ENCODE measurements at regions not wholly inside any gene's neighbourhood (a gene's known extent, or its start where the extent isn't known, plus 50 kb on each side); places are given as distances from the start of the nearest gene placed in this dataset.
"Not testable (repeated sequence)": the region's sequence is repeated elsewhere in the genome, so short reads cannot be mapped to it uniquely, and the experiment has no call there.

GRCh38 chr5:84961193-84961592, 576.5 kb upstream of the EDIL3 start:
- DNase-seq (ENCODE audit: low read depth in 2 of 2): no peak

DNA sequence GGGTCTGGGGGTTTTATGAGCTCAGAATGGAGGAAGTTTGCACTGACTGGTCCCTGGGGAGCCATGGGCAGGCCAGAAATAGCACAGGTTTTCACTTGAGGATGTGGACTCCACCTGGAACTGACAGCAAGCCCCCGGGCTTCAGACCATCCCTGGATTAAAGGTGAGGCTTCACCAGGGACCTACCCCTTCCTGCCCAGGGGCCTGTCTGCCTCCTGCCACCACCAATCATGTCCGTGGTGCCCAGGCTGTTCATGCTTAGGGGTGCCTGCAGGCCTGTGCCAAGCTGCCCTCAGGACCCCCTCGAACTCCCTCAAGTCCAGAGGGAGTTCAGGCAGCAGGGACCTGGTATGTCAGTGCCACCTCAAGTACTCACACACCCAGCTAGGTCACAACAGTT, 577.2 kb upstream of the EDIL3 start:
- no peak for DNase-seq (ENCODE audit: low read depth in 2 of 2)

- no peak for DNase-seq (ENCODE audit: low read depth in 2 of 2)
Observed at GRCh38 chr5:84983093-84983492, 598.4 kb upstream of the EDIL3 start.

DNA sequence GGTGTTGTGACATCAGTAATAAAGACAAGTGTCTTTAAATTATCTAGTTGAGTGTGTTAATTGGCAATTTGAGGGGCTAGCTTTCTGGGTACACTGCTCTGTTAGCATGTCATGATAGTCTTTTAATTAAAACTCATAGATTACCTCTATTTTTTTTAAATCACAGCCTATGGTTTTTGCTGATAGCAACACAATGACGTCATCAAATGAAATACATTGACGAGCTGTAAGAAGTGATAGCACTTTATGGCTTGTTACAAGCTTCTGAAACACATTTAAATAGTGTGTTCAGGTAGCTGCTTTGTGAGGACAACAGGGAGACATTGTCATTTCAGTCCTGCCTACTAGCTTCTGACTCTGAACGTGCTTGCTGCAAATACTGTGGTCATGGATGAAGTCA, 600.5 kb upstream of the EDIL3 start:
- no peak for DNase-seq (ENCODE audit: low read depth in 2 of 2)

DNA sequence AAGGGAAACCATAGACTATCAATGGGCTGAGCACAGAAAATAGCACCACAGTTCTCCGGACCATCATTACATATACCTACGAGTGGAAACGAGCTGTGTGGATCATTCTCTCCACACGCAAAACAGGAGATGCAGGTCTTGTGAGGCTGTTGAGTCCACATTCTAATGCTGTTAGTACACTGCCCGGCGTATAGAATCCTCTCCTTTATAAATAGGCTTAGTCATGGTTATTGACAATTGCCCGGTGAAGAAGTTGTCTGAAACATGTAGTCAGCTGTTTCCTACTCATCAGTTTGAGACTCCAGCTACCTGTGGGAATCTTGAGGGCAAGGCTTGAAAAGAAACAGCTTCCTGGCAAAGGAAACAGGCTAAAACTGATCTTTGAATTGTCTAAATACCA, 602.0 kb upstream of the EDIL3 start:
- no peak for DNase-seq (ENCODE audit: low read depth in 2 of 2)

- DNase-seq (ENCODE audit: low read depth in 2 of 2): no peak
Observed at GRCh38 chr5:85000671-85001070, 616.0 kb upstream of the EDIL3 start.

- DNase-seq (ENCODE audit: low read depth in 2 of 2): not testable (repeated sequence)
Observed at GRCh38 chr5:85002026-85002425, 617.3 kb upstream of the EDIL3 start.

- DNase-seq (ENCODE audit: low read depth in 2 of 2): no peak
Observed at GRCh38 chr5:85010014-85010562, 625.4 kb upstream of the EDIL3 start.

DNA sequence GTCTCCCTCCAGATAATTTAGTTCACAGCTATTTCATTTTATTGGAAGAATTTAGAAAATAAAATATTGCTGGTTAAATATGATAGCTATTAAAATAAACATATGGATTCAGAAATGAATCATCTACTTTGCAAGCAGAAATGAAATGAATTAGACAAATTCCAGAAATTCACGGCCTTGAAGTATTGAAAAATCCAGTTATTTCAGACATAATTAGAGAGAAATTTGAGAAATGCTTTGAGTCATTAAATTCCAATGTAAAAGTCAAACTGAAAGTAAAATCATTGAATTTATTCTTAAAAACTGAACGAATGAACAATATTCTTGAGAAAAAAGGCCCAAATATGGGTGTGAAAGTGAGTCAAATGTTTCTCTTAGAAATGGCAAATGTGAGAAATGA, 632.6 kb upstream of the EDIL3 start:
- DNase-seq (ENCODE audit: low read depth in 2 of 2): no peak

DNA sequence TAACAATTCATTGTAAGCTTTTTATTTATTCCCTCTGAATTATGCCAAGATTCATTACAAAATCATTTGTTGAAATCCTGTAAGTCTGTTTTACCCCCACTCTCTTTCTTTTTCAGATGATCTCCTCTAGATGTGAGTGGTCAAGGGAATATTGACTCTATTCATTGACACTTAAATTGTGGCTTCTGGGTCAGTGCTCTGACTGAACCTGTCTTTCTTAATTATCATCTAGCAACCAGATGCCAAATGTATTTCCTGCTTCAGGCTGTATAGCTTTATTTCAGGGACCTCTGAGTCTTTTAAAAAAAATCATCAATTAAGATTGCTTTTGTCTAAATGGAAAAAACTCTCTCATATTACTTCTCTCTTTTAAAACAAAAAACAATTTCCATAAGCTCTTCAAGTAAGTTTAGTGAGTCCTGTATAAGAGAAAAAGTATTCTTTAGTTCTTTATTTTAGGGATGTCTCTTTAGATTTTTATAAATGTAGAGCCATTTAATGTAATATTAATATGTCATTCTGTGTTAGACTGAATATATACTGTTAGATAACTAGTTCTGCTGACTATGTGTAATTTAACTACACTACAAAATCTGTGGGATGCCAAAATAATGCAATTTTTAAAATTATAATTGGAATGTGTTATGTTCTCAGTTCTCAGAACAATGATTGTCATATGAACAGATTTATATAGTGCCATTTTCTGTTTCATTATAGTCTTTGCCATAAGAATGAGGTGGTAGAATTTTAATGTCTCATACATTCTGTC, 645.8 kb upstream of the EDIL3 start:
- DNase-seq (ENCODE audit: low read depth in 2 of 2): no peak

GRCh38 chr5:85049020-85049419, 664.3 kb upstream of the EDIL3 start:
- DNase-seq (ENCODE audit: low read depth in 2 of 2): peak; percentile 19 to 36

DNA sequence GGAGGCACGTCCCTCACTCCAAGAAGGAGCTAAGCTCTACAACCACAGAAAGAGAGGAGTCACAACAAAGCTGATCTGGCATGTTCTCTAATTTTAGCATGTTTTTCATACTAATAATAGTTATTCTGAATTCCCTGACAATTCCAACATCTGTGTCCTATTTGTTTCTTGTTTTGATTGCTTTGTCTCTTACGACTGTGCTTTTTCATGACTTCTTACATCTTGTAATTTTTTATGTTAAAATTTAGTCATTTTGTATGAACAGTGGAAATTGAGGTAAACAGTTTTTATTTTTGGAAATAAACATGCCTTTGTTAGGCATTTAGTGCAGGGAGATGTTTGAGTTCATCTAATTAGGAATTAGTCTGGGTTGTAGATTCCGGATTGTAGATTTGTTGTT, 668.1 kb upstream of the EDIL3 start:
- no peak for DNase-seq (ENCODE audit: low read depth in 2 of 2)

GRCh38 chr5:85069659-85070640, 685.3 kb upstream of the EDIL3 start:
- DNase-seq (ENCODE audit: low read depth in 2 of 2): no peak

DNA sequence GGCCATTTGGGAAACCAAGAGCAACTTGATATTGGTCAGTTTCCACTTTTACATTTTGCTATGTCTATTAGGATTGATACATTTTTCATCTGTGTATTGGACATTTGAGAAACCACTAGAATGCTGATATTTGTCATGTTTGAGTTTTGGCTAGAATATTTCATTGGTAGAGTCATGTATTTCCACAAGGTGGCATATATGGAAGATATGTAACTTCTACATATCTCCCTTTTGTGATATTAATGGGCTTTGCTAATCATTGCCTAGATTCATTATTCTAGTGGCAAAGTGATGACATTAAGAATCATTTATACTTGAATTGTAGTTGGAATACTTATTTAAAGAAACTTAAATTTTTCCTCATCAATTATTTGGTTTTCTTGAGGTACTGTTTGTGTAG, 692.9 kb upstream of the EDIL3 start:
- DNase-seq (ENCODE audit: low read depth in 2 of 2): no peak

DNA sequence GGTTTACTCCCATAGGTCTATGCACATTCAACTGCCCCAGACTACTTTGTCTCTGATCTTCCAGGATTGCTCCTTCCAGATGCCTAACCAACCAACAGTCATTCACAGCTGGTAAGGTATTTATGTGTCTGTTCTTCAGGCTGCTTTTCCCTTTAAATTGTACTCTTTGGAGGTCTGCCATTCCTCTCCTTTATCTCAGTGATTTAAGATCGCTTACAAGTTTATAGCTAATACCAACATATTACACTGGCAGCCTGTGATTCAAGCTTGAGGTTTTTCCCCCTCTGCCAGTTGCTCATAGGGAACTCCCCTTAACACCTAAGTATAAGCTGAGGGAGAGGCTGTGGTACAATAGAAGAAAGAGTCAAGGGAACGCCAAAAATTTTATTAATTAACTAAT, 711.7 kb upstream of the EDIL3 start:
- DNase-seq (ENCODE audit: low read depth in 2 of 2): no peak

- DNase-seq (ENCODE audit: low read depth in 2 of 2): no peak
Observed at GRCh38 chr5:85108471-85108870, 723.8 kb upstream of the EDIL3 start.

DNA sequence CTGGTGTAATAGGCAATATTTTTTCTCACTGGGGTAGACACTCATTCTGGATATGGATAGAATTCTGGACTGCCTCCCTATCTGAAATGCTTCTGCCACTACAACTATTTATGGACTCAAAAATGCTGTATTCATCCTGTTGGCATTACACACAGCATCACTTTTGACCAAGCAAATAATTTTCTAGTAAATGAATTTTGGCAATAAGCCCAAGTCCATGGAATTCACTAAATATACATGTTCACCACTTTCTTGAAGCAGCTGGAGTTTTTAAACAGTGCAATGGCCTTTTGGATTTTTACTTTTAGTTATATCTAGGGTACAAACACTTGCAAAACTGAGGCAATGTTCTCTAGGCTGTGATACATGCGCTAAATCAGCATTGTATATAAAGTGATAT, 724.9 kb upstream of the EDIL3 start:
- DNase-seq (ENCODE audit: low read depth in 2 of 2): no peak

DNA sequence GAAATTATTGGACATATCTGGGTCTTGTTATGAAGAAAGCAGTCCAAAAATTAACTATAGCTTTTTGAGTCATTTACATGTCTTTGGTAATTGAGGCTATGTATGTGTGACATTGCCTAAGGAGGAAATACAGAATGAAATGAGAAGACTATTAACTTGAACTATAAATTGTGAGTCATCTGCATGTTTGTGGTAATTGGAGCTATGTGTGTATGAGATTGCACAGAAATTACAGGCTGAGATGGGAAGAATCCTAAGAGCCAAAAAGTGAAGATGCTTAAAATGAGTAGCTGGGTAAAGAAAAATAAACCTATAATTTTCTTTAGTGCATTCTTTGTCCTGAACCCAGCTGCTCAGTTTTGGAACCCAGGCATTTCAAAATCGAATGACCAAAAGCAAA, 747.6 kb upstream of the EDIL3 start:
- peak; percentile 32 to 37 for DNase-seq (ENCODE audit: low read depth in 2 of 2)

- DNase-seq (ENCODE audit: low read depth in 2 of 2): no peak
Observed at GRCh38 chr5:85140471-85140870, 755.8 kb upstream of the EDIL3 start.

GRCh38 chr5:85143138-85143537, 758.5 kb upstream of the EDIL3 start:
- DNase-seq (ENCODE audit: low read depth in 2 of 2): no peak

- DNase-seq (ENCODE audit: low read depth in 2 of 2): no peak
Observed at GRCh38 chr5:85148701-85149100, 764.0 kb upstream of the EDIL3 start.

- DNase-seq (ENCODE audit: low read depth in 2 of 2): no peak
Observed at GRCh38 chr5:85159395-85159794, 774.7 kb upstream of the EDIL3 start.

DNA sequence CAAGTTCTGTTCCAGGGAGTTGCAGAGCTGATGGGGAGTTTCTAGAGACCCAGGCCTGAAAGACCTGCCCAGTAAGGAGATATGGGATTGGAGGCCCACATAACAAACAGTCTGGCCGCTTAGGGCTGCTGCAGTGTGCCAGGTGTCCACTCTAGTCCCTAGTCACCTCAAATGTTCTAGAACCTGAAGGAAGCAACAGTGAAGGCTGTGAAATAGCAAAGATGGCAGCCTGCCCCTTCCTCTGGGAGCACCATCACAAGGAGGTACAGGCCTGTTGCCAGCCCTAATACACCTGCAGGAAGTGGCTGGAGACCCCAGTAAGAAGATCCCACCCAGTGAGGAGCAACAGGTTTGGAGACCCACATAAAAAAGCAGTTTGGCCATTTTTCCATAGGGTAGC, 783.8 kb upstream of the EDIL3 start:
- no peak for DNase-seq (ENCODE audit: low read depth in 2 of 2)

Measured in fibroblast of skin of left biceps (primary cell).